ENCODE measurements at regions not wholly inside any gene's neighbourhood (a gene's known extent, or its start where the extent isn't known, plus 50 kb on each side); places are given as distances from the start of the nearest gene placed in this dataset.

GRCh38 chr1:55428944-55429931, 214.1 kb upstream of the USP24 start:
- DNase-seq, result no peak
- TF ChIP-seq GATA1 (IDR thresholded peaks at IDR 0.05; ENCODE audit: low read depth, low read length), result no peak
- TF ChIP-seq POLR2A (IDR thresholded peaks at IDR 0.05; ENCODE audit: low read length), result no peak

GRCh38 chr1:55428231-55428630, 213.1 kb upstream of the USP24 start:
- TF ChIP-seq POLR2A (IDR thresholded peaks at IDR 0.05; ENCODE audit: low read length), result no peak
- TF ChIP-seq GATA1 (IDR thresholded peaks at IDR 0.05; ENCODE audit: low read depth, low read length), result no peak
- no peak for DNase-seq

GRCh38 chr1:55427606-55428005, 212.4 kb upstream of the USP24 start:
- no peak for TF ChIP-seq GATA1 (IDR thresholded peaks at IDR 0.05; ENCODE audit: low read depth, low read length)
- TF ChIP-seq POLR2A (IDR thresholded peaks at IDR 0.05; ENCODE audit: low read length), result no peak
- no peak for DNase-seq

- TF ChIP-seq POLR2A (IDR thresholded peaks at IDR 0.05; ENCODE audit: low read length) (no peak), GATA1 (IDR thresholded peaks at IDR 0.05; ENCODE audit: low read depth, low read length) (no peak)
- DNase-seq, result no peak
Observed at GRCh38 chr1:55426619-55427018, 211.5 kb upstream of the USP24 start.

- no peak for DNase-seq
- TF ChIP-seq POLR2A (IDR thresholded peaks at IDR 0.05; ENCODE audit: low read length) (no peak), GATA1 (IDR thresholded peaks at IDR 0.05; ENCODE audit: low read depth, low read length) (no peak)
Observed at GRCh38 chr1:55426156-55426555, 211.0 kb upstream of the USP24 start.

GRCh38 chr1:55425310-55425930, 210.3 kb upstream of the USP24 start:
- no peak for TF ChIP-seq GATA1 (IDR thresholded peaks at IDR 0.05; ENCODE audit: low read depth, low read length)
- TF ChIP-seq POLR2A (IDR thresholded peaks at IDR 0.05; ENCODE audit: low read length), result no peak
- no peak for DNase-seq

- DNase-seq, result no peak
- TF ChIP-seq POLR2A (IDR thresholded peaks at IDR 0.05; ENCODE audit: low read length) (no peak), GATA1 (IDR thresholded peaks at IDR 0.05; ENCODE audit: low read depth, low read length) (no peak)
Observed at GRCh38 chr1:55423376-55423775, 208.2 kb upstream of the USP24 start.

GRCh38 chr1:55420929-55421716, 206.0 kb upstream of the USP24 start:
- TF ChIP-seq POLR2A (IDR thresholded peaks at IDR 0.05; ENCODE audit: low read length) (no peak), GATA1 (IDR thresholded peaks at IDR 0.05; ENCODE audit: low read depth, low read length) (no peak)
- DNase-seq, result no peak

GRCh38 chr1:55420026-55420425, 204.9 kb upstream of the USP24 start:
- no peak for TF ChIP-seq POLR2A (IDR thresholded peaks at IDR 0.05; ENCODE audit: low read length)
- TF ChIP-seq GATA1 (IDR thresholded peaks at IDR 0.05; ENCODE audit: low read depth, low read length), result no peak
- no peak for DNase-seq

- TF ChIP-seq GATA1 (IDR thresholded peaks at IDR 0.05; ENCODE audit: low read depth, low read length) (no peak), POLR2A (IDR thresholded peaks at IDR 0.05; ENCODE audit: low read length) (no peak)
- DNase-seq, result no peak
Observed at GRCh38 chr1:55418208-55419000, 203.2 kb upstream of the USP24 start.

- DNase-seq, result no peak
- TF ChIP-seq GATA1 (IDR thresholded peaks at IDR 0.05; ENCODE audit: low read depth, low read length), result no peak
- no peak for TF ChIP-seq POLR2A (IDR thresholded peaks at IDR 0.05; ENCODE audit: low read length)
Observed at GRCh38 chr1:55416164-55416842, 201.1 kb upstream of the USP24 start.

- no peak for TF ChIP-seq GATA1 (IDR thresholded peaks at IDR 0.05; ENCODE audit: low read depth, low read length)
- no peak for TF ChIP-seq POLR2A (IDR thresholded peaks at IDR 0.05; ENCODE audit: low read length)
- no peak for DNase-seq
Observed at GRCh38 chr1:55413286-55413685, 198.1 kb upstream of the USP24 start.

- TF ChIP-seq POLR2A (IDR thresholded peaks at IDR 0.05; ENCODE audit: low read length) (no peak), GATA1 (IDR thresholded peaks at IDR 0.05; ENCODE audit: low read depth, low read length) (no peak)
- DNase-seq, result no peak
Observed at GRCh38 chr1:55412060-55412459, 196.9 kb upstream of the USP24 start.

Data from erythroblast (primary cell).